HepG2 (cell line): ENCODE measurements at regions not wholly inside any gene's neighbourhood (a gene's known extent, or its start where the extent isn't known, plus 50 kb on each side); places are given as distances from the start of the nearest gene placed in this dataset.
A peak's percentile ranks its signal among the peaks of the same experiment; 100 is the strongest.

Source experiments
- ATAC-seq: fragments of 200-7000 bp; cut with Tn5 transposase; 3 replicates; pipeline ENCODE4 v1.9.1; 2020; ENCODE audit warnings: mild to moderate bottlenecking, moderate library complexity
- BruUV-seq: library from RNA; stranded (reverse); fragments of 400-500 nt; replicated peaks from 2 replicates; lab custom pipeline; 2021; lab: Mats Ljungman, UMichigan
- CTCF ChIA-PET: fragments of 300-600 bp; formaldehyde crosslinking; extraction: SDS; loops from one replicate; lab custom pipeline; 2021; ENCODE audit warnings: low total read pairs, inconsistent platforms, low intra/inter-chr PET ratio; lab: Yijun Ruan, JAX
- POLR2A ChIA-PET: fragments of 350-600 bp; sonication (Branson Sonifier 250); formaldehyde crosslinking; loops from one replicate; lab custom pipeline; 2020; ENCODE audit warnings: antibody characterized with exemption, inconsistent platforms; lab: Yijun Ruan, JAX
- DNase-seq: peaks from one replicate; pipeline ENCODE4 v3.0.0-alpha.2; 2015; ENCODE audit warnings: low spot score
- FAIRE-seq: peaks from 3 replicates; lab custom pipeline; 2011; peaks lifted over from hg19 to GRCh38; lab: Jason Lieb, UNC
- H2AFZ ChIP-seq: one replicate; pipeline ENCODE4 v1.6.1; 2011; ENCODE audit warnings: low read length, inconsistent platforms
- H3K27ac ChIP-seq: fragments of 300-600 bp; 3 replicates; pipeline ENCODE4 v1.8.0; 2011; ENCODE audit warnings: mixed run types, mild to moderate bottlenecking, mixed read lengths, low read length, inconsistent platforms; ENCODE audit not compliant: insufficient read depth; ENCODE audit errors: extremely low read length
- H3K27me3 ChIP-seq, 2 experiments: fragments of 200-600 bp in 1 of 2; 2 replicates in 1 of 2; 3 replicates in 1 of 2; pipeline versions ENCODE4 v1.6.0 to v1.8.0; 2011; ENCODE audit warnings: low read length in 2 of 2, mild to moderate bottlenecking in 2 of 2, moderate library complexity in 2 of 2, inconsistent platforms in 1 of 2; ENCODE audit not compliant: insufficient read depth in 2 of 2, control insufficient read depth in 1 of 2
- H3K36me3 ChIP-seq, 2 experiments: fragments of 200-600 bp in 1 of 2; replicated peaks in 1 of 2; 2 replicates in 1 of 2; 3 replicates in 1 of 2; pipeline versions ENCODE4 v1.5.1 to v1.8.0; 2011; ENCODE audit warnings: low read length in 2 of 2, inconsistent platforms in 1 of 2; ENCODE audit not compliant: insufficient read depth in 2 of 2, control insufficient read depth in 1 of 2
- H3K4me1 ChIP-seq: 2 replicates; pipeline ENCODE4 v1.5.1; 2012; ENCODE audit warnings: low read length, inconsistent platforms; ENCODE audit not compliant: insufficient read depth
- H3K4me2 ChIP-seq: 2 replicates; pipeline ENCODE4 v1.6.0; 2011; ENCODE audit warnings: low read depth, low read length, inconsistent platforms
- H3K4me3 ChIP-seq, 3 experiments: fragments of 200-600 bp in 1 of 3; sonication (generic), shearing (Covaris generic) in 1 of 3; replicated peaks in 1 of 3; 2 replicates each; pipeline ENCODE4 v1.5.1; 2011 to 2016; ENCODE audit warnings: low read length in 3 of 3, inconsistent platforms in 2 of 3, low read depth in 2 of 3, mild to moderate bottlenecking in 2 of 3, control low read depth in 1 of 3, mixed read lengths in 1 of 3; ENCODE audit not compliant: insufficient read depth in 1 of 3
- H3K79me2 ChIP-seq: one replicate; pipeline ENCODE4 v1.6.1; 2011; ENCODE audit warnings: low read length, inconsistent platforms; ENCODE audit not compliant: insufficient read depth
- H3K9ac ChIP-seq: 2 replicates; pipeline ENCODE4 v1.6.0; 2011; ENCODE audit warnings: mild to moderate bottlenecking, low read depth, low read length, inconsistent platforms; ENCODE audit not compliant: insufficient read depth
- H3K9me3 ChIP-seq: 2 replicates; pipeline ENCODE4 v1.5.1; 2012; ENCODE audit warnings: mild to moderate bottlenecking, low read length
- H4K20me1 ChIP-seq: 2 replicates; pipeline ENCODE4 v1.6.0; 2011; ENCODE audit warnings: inconsistent platforms, mild to moderate bottlenecking, low read length, moderate library complexity; ENCODE audit not compliant: insufficient read depth
- KLF15 ChIP-seq: sonication (generic); formaldehyde crosslinking; IDR thresholded peaks from 2 replicates; pipeline ENCODE4 v1.8.1; 2023; ENCODE audit warnings: borderline replicate concordance, mild to moderate bottlenecking, inconsistent platforms, missing genetic modification reagents, mixed read lengths
- RORA ChIP-seq: sonication (generic); formaldehyde crosslinking; IDR thresholded peaks from 2 replicates; pipeline ENCODE4 v1.5.0; 2020; ENCODE audit warnings: mild to moderate bottlenecking, missing genetic modification reagents, moderate library complexity
- STAG1 ChIP-seq: sonication (generic); formaldehyde crosslinking; IDR thresholded peaks from 2 replicates; pipeline ENCODE4 v1.4.0; 2020; ENCODE audit warnings: missing genetic modification reagents
- TEAD3 ChIP-seq: optimal IDR thresholded peaks from 2 replicates; pipeline ENCODE3; 2016; ENCODE audit warnings: borderline replicate concordance
- ZNF616 ChIP-seq: sonication (generic); formaldehyde crosslinking; IDR thresholded peaks from 2 replicates; pipeline ENCODE4 v1.5.0; 2020; ENCODE audit warnings: low read depth, mild to moderate bottlenecking, missing genetic modification reagents
- WGBS: methylation state at CpG from one replicate; pipeline ENCODE4 v1.1.6; 2017; ENCODE audit warnings: low lambda C conversion rate; 5-methylcytosine and 5-hydroxymethylcytosine counted together
- in situ Hi-C: cut with HindIII; loops from 2 replicates; pipeline ENCODE4 v1.10.0; 2017; ENCODE audit warnings: low pct_unique_long_range_greater_than_20kb; ENCODE audit not compliant: extremely low pct_ligation_motif_present
- intact Hi-C: fragments of 100-400 bp; cut with micrococcal nuclease; formaldehyde crosslinking; loops from one replicate; pipeline ENCODE4 v1.10.0; 2022; ENCODE audit not compliant: unreplicated experiment

DNA sequence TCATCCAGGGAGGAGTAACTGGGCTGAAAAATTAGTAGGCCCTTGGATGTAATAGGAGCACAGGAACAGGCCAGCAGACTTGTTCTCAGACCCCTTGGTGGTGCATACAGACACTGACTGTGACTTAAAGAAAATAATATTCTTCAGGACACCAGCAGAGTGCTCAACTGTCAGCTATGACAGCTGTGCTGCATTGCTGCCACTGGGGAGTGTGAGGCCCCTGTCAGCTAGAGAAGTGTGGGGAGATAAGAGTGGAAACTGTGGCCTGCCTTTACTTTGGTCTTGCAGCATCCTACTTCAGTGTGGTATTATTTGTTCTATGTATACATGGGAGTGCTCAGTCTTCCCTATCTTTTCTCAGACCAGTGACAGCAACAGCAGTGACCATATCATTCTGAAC lies 203.2 kb upstream of the KDM5D start:
- Histone ChIP-seq H3K4me2 (no peak overlapping the region), H2AFZ (no peak overlapping the region), H3K9me3 (no peaks in the 10 kb centered on the region), H3K4me3 (no peak overlapping the region), H4K20me1 (no peaks in the 10 kb centered on the region), H3K36me3 (no peaks in the 10 kb centered on the region), H3K27me3 (no peaks in the 10 kb centered on the region), H3K27ac (no peak overlapping the region), H3K9ac (no peak overlapping the region), H3K79me2 (no peaks in the 10 kb centered on the region), H3K4me1 (no peaks in the 10 kb centered on the region)
- intact Hi-C loops (no loop called here), in situ Hi-C loops (no loop called here)
- TF ChIP-seq STAG1 (CRISPR knock-in tag), result peak; percentile 10; the same call in 1 of the 2 replicates
- TF ChIP-seq TEAD3, result peak; percentile 20
- no peak for TF ChIP-seq RORA (CRISPR knock-in tag)
- ATAC-seq, result peak; percentile 74
- FAIRE-seq, result no peak
- BruUV-seq, result no TSS peak
- ChIA-PET CTCF (no interaction called here), POLR2A (no interaction called here)
- no peak for DNase-seq

DNA sequence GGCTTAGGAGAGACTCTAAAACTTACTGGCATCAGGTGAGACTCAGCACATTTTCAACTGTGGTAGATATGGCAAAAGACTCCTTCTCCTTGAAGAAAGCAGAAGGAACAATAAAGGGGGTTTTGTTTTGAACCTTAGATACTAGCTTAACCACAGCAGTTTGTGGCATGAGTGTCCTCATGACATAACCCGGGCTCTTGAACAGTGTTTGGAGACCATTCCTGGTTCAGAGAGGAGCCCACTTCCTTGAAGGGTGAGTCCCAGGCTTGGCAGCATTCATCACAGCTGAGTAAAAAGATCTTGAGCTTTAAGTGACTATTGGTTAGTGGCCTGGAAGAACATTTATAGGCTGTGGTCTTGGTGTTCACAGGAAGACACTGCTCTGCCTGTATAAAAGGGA lies 154.5 kb upstream of the KDM5D start:
- no TSS peak for BruUV-seq
- CTCF ChIA-PET, result no interaction called here

More for the DNA sequence above, 154.5 kb upstream of the KDM5D start:
- in situ Hi-C loops, result no loop called here
- no peaks in the 10 kb centered on the region for H3K4me1 ChIP-seq
- H3K4me2 ChIP-seq, result no peak overlapping the region
- TF ChIP-seq KLF15 (CRISPR knock-in tag) (no peak), ZNF616 (CRISPR knock-in tag) (no peak)
- no peak overlapping the region for H3K4me3 ChIP-seq
- WGBS, result 0% methylated on average over 1 of the region's 1 CpG
- no peak overlapping the region for H3K27ac ChIP-seq
- POLR2A ChIA-PET, result no interaction called here
- DNase-seq (no peak), ATAC-seq (no peak), FAIRE-seq (no peak)
- no peaks in the 10 kb centered on the region for H3K79me2 ChIP-seq
- intact Hi-C loops, result no loop called here
- H3K27me3 ChIP-seq, result no peaks in the 10 kb centered on the region
- H3K36me3 ChIP-seq, result no peaks in the 10 kb centered on the region
- H4K20me1 ChIP-seq, result no peaks in the 10 kb centered on the region
- H2AFZ ChIP-seq, result no peak overlapping the region
- H3K9ac ChIP-seq, result no peak overlapping the region
- H3K9me3 ChIP-seq, result no peaks in the 10 kb centered on the region
